A549 (cell line): ENCODE measurements at regions not wholly inside any gene's neighbourhood (a gene's known extent, or its start where the extent isn't known, plus 50 kb on each side); places are given as distances from the start of the nearest gene placed in this dataset.

Experiments used
- BCL3 ChIP-seq: fragments of >200 bp; sonication (Bioruptor Twin); formaldehyde crosslinking; IDR thresholded peaks from 3 replicates; pipeline ENCODE4 v1.6.1; 2016
- HMGXB4 ChIP-seq: fragments of 250-450 bp; sonication (Bioruptor Pico); IDR thresholded peaks from 2 replicates; pipeline ENCODE4 v1.5.0; 2021; ENCODE audit warnings: mild to moderate bottlenecking, moderate library complexity, borderline replicate concordance
- JUN ChIP-seq, 2 experiments: fragments of >200 bp; sonication (Bioruptor Twin); formaldehyde crosslinking; IDR thresholded peaks; 2 replicates in 1 of 2; 3 replicates in 1 of 2; pipeline ENCODE4 v1.6.1; 2016 to 2017
- KDM1A ChIP-seq: fragments of 200-600 bp; sonication (generic); IDR thresholded peaks from 2 replicates; pipeline ENCODE4 v1.6.1; 2016; ENCODE audit warnings: low read depth, mild to moderate bottlenecking
- KDM5A ChIP-seq: fragments of 200-600 bp; sonication (generic); IDR thresholded peaks from 2 replicates; pipeline ENCODE4 v1.6.1; 2016; ENCODE audit warnings: antibody characterized with exemption, mild to moderate bottlenecking
- MYC ChIP-seq: IDR thresholded peaks from 2 replicates; pipeline ENCODE4 v1.6.1; 2012; ENCODE audit warnings: mild to moderate bottlenecking, inconsistent platforms, low read length, improper control_type of control experiment, borderline replicate concordance
- NPAS2 ChIP-seq: fragments of 250-450 bp; sonication (Bioruptor Pico); IDR thresholded peaks from 2 replicates; pipeline ENCODE4 v1.8.0; 2022; ENCODE audit warnings: mild to moderate bottlenecking, moderate library complexity, borderline replicate concordance
- REST ChIP-seq: fragments of 200-600 bp; sonication (generic); IDR thresholded peaks from 2 replicates; pipeline ENCODE4 v1.6.1; 2016; ENCODE audit warnings: antibody characterized with exemption, mild to moderate bottlenecking, moderate library complexity
- TF ChIP-seq, protein P1 (sequence below): fragments of >200 bp; sonication (Bioruptor Twin); formaldehyde crosslinking; IDR thresholded peaks from 3 replicates; pipeline ENCODE4 v1.5.1; 2016

GRCh38 chr12:127301876-127302275 lies 965.1 kb upstream of the TMEM132C start:
- TF ChIP-seq MYC (no peak), BCL3 (no peak), NPAS2 (CRISPR knock-in tag) (no peak), HMGXB4 (CRISPR knock-in tag) (no peak), REST (no peak), KDM5A (no peak), JUN (IDR thresholded peaks at IDR 0.05) (no peak), KDM1A (no peak)
- TF ChIP-seq, protein P1, sequence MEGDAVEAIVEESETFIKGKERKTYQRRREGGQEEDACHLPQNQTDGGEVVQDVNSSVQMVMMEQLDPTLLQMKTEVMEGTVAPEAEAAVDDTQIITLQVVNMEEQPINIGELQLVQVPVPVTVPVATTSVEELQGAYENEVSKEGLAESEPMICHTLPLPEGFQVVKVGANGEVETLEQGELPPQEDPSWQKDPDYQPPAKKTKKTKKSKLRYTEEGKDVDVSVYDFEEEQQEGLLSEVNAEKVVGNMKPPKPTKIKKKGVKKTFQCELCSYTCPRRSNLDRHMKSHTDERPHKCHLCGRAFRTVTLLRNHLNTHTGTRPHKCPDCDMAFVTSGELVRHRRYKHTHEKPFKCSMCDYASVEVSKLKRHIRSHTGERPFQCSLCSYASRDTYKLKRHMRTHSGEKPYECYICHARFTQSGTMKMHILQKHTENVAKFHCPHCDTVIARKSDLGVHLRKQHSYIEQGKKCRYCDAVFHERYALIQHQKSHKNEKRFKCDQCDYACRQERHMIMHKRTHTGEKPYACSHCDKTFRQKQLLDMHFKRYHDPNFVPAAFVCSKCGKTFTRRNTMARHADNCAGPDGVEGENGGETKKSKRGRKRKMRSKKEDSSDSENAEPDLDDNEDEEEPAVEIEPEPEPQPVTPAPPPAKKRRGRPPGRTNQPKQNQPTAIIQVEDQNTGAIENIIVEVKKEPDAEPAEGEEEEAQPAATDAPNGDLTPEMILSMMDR: no peak
